DMS114 treated with DMSO at 0.1 percent for 48 hours (cell line): ENCODE measurements at regions not wholly inside any gene's neighbourhood (a gene's known extent, or its start where the extent isn't known, plus 50 kb on each side); places are given as distances from the start of the nearest gene placed in this dataset.

Experiments
- DNase-seq: peaks from one replicate; lab custom pipeline; 2025; ENCODE audit not compliant: unreplicated experiment; lab: John Stamatoyannopoulos, UW

DNA sequence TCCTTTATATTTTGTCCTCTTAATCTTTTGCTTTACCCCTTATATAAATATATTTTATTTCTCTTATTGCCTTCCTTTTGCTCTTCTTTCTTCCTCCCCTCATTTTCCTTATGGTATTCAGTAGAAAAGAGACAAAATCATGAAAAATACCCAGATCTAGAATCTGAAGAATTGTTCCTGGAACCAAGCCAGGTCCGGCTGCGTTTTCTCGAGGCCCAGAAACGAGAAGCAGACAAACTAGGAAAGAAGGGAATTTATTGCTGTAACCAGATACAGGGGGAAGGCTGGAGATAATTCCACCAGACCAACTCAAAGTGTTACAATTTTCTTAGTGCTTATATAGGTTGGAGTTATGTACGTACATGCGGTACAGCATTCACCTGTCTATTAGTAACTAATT is 328.7 kb downstream of the GABRG1 start:
- DNase-seq = no peak

GRCh38 chr4:45778514-45778913 is 345.3 kb downstream of the GABRG1 start:
- DNase-seq = no peak

- no peak for DNase-seq
These were observed 347.7 kb downstream of the GABRG1 start for GRCh38 chr4:45776146-45776545.

DNA sequence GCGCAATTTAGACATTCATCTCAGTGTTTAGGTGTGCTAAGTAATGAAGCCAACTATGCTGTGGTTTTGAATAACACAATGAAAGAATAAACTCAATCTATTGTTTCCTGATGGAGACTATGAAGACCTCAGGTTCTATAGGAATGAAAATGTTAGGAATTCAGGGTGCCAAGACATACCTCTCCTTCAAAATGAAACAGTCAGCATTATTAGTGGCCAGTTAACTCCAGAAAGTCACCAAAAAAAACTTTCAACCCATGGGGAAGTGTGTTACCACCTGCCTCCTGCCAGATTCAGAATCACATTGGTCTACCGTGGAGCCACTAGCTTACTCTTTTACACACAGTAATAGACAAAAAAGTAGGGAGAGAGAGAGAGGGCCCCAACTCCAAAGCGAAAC is 352.9 kb downstream of the GABRG1 start:
- DNase-seq = no peak

- no peak for DNase-seq
These were observed 358.3 kb downstream of the GABRG1 start for GRCh38 chr4:45765521-45765920.

DNA sequence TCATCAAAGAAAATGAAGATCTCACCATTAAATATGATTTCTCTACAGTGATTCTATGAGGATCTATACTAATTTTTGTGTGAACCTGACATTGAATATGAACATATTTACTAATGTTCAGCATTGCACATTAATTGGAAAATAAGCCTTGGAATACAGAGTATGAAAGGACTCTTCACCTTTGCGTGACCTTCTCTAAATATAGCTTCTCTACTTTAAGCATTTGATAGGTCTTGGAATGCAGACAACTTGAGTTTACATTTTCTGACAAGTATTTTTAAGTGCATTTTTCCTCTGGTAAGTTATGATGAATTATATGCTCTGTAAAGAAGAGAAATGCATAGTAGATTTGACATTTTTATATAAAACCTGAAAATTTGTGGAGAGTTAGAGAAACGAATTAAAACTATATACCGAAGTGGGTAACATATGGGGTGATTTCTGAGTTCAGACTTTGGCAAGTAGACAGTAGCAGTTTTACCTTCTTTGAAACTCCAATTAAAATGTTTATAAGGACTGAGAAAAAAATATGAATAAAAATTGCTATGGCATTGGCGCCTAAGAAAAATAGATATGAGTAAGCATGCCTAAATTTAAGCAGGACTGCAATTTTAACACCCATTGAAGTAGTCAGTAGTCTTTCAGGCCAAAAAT is 371.9 kb downstream of the GABRG1 start:
- DNase-seq = no peak

GRCh38 chr4:45750721-45751120 is 373.1 kb downstream of the GABRG1 start:
- no peak for DNase-seq

- DNase-seq = no peak
These were observed 378.1 kb downstream of the GABRG1 start for GRCh38 chr4:45745741-45746140.

GRCh38 chr4:45741897-45742296 is 382.0 kb downstream of the GABRG1 start:
- DNase-seq = no peak

- DNase-seq = no peak
These were observed 391.7 kb downstream of the GABRG1 start for GRCh38 chr4:45732161-45732560.

GRCh38 chr4:45716093-45716492 is 407.8 kb downstream of the GABRG1 start:
- DNase-seq = no peak

DNA sequence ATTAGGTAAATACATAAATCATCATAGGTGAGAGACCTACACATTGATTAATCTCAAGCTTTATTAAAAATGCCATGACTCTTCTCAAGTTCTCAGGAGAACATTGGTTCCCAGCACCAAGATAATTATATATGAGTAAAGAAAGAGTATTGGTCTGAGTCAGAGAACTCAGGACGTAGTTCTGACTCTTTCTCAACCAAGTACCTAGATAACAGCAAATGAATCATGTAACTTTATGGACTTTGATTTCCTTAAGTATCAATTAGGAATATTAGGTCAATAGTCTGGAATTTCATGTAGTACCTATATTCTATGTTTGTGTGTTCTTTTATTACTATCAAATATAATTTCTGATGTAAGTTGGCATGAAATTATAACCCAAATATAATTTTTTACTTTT is 409.9 kb downstream of the GABRG1 start:
- no peak for DNase-seq

DNA sequence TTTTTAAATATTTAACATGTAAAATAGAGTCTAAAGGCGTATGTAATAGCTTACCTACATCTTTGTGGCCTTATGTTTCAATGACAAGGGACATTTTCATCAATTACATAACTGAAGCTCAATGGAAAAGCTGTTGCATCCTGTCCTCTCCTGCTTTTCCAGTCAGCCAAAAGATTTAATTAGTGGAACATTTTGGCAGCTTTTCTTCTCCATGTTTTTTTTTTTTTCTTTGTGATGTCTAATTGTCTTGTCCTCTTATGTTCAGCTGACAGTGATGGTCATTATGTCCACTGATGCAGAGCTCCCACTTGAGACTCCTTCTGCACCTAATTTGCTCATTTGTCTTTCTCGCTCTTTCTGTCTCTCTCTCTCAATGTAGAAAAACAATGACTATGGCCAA is 422.2 kb downstream of the GABRG1 start:
- DNase-seq = no peak

DNA sequence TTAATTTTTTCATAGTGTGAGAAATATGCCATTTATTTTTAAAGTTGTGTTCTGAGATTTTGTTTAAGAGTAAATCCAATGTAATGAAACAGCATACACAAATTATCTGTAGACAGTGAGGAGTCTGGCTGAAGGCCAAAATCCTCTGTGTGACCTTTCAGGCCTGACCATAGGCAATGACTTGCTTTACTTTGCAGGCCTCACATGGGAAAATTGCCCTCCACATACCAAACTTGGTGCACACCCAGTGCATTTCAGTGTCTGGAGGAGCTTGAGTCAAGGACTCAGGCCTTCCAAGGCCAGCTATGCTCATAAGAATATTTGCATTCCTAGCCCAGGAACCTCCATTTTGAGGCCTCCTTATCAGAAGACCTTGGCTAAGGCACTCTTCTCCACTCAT is 430.1 kb downstream of the GABRG1 start:
- DNase-seq = no peak

- no peak for DNase-seq
These were observed 431.6 kb downstream of the GABRG1 start for GRCh38 chr4:45692131-45692735.

GRCh38 chr4:45688341-45688740 is 435.5 kb downstream of the GABRG1 start:
- no peak for DNase-seq

- DNase-seq = no peak
These were observed 444.4 kb downstream of the GABRG1 start for GRCh38 chr4:45679411-45679810.

GRCh38 chr4:45668128-45668527 is 455.7 kb downstream of the GABRG1 start:
- DNase-seq = no peak

GRCh38 chr4:45663628-45664081 is 460.2 kb downstream of the GABRG1 start:
- no peak for DNase-seq

DNA sequence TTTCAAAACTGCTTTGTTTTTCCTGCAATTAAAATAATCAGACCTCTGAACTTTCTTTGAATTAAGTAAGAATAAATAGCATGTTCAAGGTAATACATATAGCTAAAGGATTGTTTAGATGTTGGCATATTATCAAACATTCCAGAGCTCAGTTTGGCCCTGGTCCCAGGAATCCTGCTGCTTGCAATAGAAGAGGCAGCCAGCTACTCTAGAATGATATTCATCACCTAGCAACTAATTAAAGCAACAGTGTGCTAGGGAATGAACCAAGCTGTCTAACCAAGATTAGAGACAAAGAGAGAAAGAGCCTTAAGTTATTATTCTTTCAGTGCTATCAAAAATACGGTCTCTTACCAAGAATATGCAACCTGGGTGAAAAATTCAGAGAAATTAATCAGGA is 460.9 kb downstream of the GABRG1 start:
- no peak for DNase-seq

GRCh38 chr4:45661893-45662292 is 462.0 kb downstream of the GABRG1 start:
- no peak for DNase-seq

GRCh38 chr4:45650545-45650944 is 473.3 kb downstream of the GABRG1 start:
- no peak for DNase-seq

DNA sequence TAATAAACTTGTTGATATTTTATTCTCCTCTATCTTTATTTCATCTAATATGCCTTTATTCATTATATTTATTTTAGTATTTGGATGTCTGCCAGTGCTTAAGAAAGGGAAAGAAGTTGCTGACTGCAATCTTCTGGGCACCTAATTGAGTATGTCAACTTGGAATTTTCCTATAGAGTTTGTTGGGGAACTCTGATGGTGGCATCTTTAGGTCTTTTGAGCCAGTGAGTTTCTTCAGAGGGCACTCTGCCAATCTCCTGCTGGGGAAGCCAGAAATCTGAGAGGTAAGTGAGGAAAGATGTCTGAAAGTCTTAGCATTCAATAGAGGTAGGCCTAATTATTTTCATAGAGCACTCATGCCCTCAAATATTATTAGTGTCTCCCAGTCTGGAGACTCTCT is 475.0 kb downstream of the GABRG1 start:
- no peak for DNase-seq
